T-cell (primary cell): ENCODE measurements at regions not wholly inside any gene's neighbourhood (a gene's known extent, or its start where the extent isn't known, plus 50 kb on each side); places are given as distances from the start of the nearest gene placed in this dataset.

Experiments
- ATAC-seq, 4 experiments: fragments of 200-7000 bp in 3 of 4; fragments of 150-1000 bp in 1 of 4; cut with Tn5 transposase; replicated peaks in 1 of 4; 1 replicate in 3 of 4; 2 replicates in 1 of 4; pipeline ENCODE4 v1.10.0; 2021; ENCODE audit warnings: moderate library complexity in 3 of 4, mild to moderate bottlenecking in 2 of 4, moderate number of reproducible peaks in 1 of 4
- CTCF ChIA-PET, 2 donors: fragments of 300-600 bp; sonication (Branson Sonifier 250); formaldehyde crosslinking; loops; one replicate each; lab custom pipeline; 2022; ENCODE audit warnings: antibody characterized with exemption in 2 of 2; lab: Charles Lee
- POLR2A ChIA-PET, 2 donors: fragments of 300-600 bp; sonication (Branson Sonifier 250); formaldehyde crosslinking; loops; one replicate each; lab custom pipeline; 2022; ENCODE audit warnings: antibody characterized with exemption in 2 of 2; lab: Charles Lee
- DNase-seq, 35 experiments: peaks; one replicate each; pipeline versions ENCODE4 v3.0.0 to v3.0.0-alpha.2; 2013 to 2023
- H3K27ac ChIP-seq: one replicate; pipeline ENCODE4 v1.5.1; 2013; ENCODE audit warnings: low read length
- H3K27me3 ChIP-seq, 2 experiments: replicated peaks in 1 of 2; 1 replicate in 1 of 2; 2 replicates in 1 of 2; pipeline versions ENCODE4 v1.6.1 to v1.7.0; 2013; ENCODE audit warnings: low read length in 1 of 2, mixed read lengths in 1 of 2; ENCODE audit not compliant: control insufficient read depth in 2 of 2, insufficient read depth in 2 of 2; ENCODE audit errors: extremely low read depth in 1 of 2
- H3K36me3 ChIP-seq, 2 donors: 1 replicate in 1 of 2; 2 replicates in 1 of 2; pipeline versions ENCODE4 v1.6.1 to v1.7.0; 2013; ENCODE audit warnings: low read length in 1 of 2; ENCODE audit not compliant: control insufficient read depth in 2 of 2, insufficient read depth in 1 of 2; ENCODE audit errors: extremely low read depth in 1 of 2
- H3K4me1 ChIP-seq, 2 experiments: 1 replicate in 1 of 2; 2 replicates in 1 of 2; pipeline versions ENCODE4 v1.6.1 to v1.7.0; 2013; ENCODE audit warnings: low read length in 2 of 2, mixed read lengths in 1 of 2; ENCODE audit not compliant: insufficient read depth in 2 of 2, control insufficient read depth in 1 of 2; ENCODE audit errors: extremely low read depth in 1 of 2
- H3K4me3 ChIP-seq, 2 donors: 1 replicate in 1 of 2; 2 replicates in 1 of 2; pipeline versions ENCODE4 v1.5.1 to v1.7.0; 2013; ENCODE audit warnings: mild to moderate bottlenecking in 2 of 2, low read length in 1 of 2, moderate library complexity in 1 of 2; ENCODE audit not compliant: control insufficient read depth in 1 of 2; ENCODE audit errors: extremely low read depth in 1 of 2
- H3K9me3 ChIP-seq: 2 replicates; pipeline ENCODE4 v1.7.0; 2013
- H3K27ac Mint-ChIP-seq, 2 donors: one replicate each; pipeline ENCODE4 v1.8.0; 2020 to 2021; ENCODE audit warnings: mild to moderate bottlenecking in 2 of 2, mixed read lengths in 2 of 2
- H3K27me3 Mint-ChIP-seq, 2 donors: one replicate each; pipeline ENCODE4 v1.8.0; 2021 to 2022; ENCODE audit warnings: mixed read lengths in 2 of 2
- H3K36me3 Mint-ChIP-seq: one replicate; pipeline ENCODE4 v1.8.0; 2021; ENCODE audit warnings: mixed read lengths
- H3K4me1 Mint-ChIP-seq, 3 donors: one replicate each; pipeline ENCODE4 v1.8.0; 2020 to 2022; ENCODE audit warnings: mixed read lengths in 3 of 3, mild to moderate bottlenecking in 1 of 3
- H3K4me3 Mint-ChIP-seq, 3 donors: one replicate each; pipeline ENCODE4 v1.8.0; 2020 to 2022; ENCODE audit warnings: mild to moderate bottlenecking in 3 of 3, mixed read lengths in 3 of 3, moderate library complexity in 3 of 3
- H3K9me3 Mint-ChIP-seq, 3 donors: one replicate each; pipeline ENCODE4 v1.8.0; 2020 to 2022; ENCODE audit warnings: mixed read lengths in 3 of 3
- WGBS: methylation state at CpG from one replicate; pipeline ENCODE4 v1.1.5; 2013; ENCODE audit warnings: missing lambda C conversion rate; ENCODE audit not compliant: insufficient coverage; 5-methylcytosine and 5-hydroxymethylcytosine counted together

GRCh38 chr5:68528821-68529273 lies 313.3 kb downstream of the PIK3R1 start:
- DNase-seq (no peak), ATAC-seq (no peak)
- Mint-ChIP-seq H3K9me3 (peaks cover 0 to 8% (median 3%) of the 10 kb centered on the region in 3 donors), H3K4me3 (no peak overlapping the region), H3K4me1 (no peaks in the 10 kb centered on the region), H3K27ac (no peak overlapping the region), H3K36me3 (no peaks in the 10 kb centered on the region), H3K27me3 (peaks cover 13 to 14% of the 10 kb centered on the region in 2 donors)
- no peak overlapping the region for H3K27ac ChIP-seq
- H3K4me3 ChIP-seq, result no peak overlapping the region
- H3K9me3 ChIP-seq, result no peaks in the 10 kb centered on the region
- POLR2A ChIA-PET, result no interaction called here
- no CpG with 5 or more reads among the region's 3 CpGs for WGBS
- CTCF ChIA-PET, result no interaction called here
- H3K4me1 ChIP-seq, result no peaks in the 10 kb centered on the region
- H3K36me3 ChIP-seq, result no peaks in the 10 kb centered on the region
- no peaks in the 10 kb centered on the region for H3K27me3 ChIP-seq

- no peak overlapping the region for H3K27ac ChIP-seq
- Mint-ChIP-seq H3K27ac (no peak overlapping the region), H3K4me3 (no peak overlapping the region), H3K4me1 (no peaks in the 10 kb centered on the region), H3K36me3 (no peaks in the 10 kb centered on the region), H3K9me3 (peaks cover 0 to 8% (median 3%) of the 10 kb centered on the region in 3 donors), H3K27me3 (peaks cover 14 to 17% of the 10 kb centered on the region in 2 donors)
- H3K9me3 ChIP-seq, result no peaks in the 10 kb centered on the region
- 77% methylated on average over 3 of the region's 3 CpGs for WGBS
- no peak for ATAC-seq
- no peak overlapping the region for H3K4me3 ChIP-seq
- H3K27me3 ChIP-seq, result peaks cover 0 to 5% of the 10 kb centered on the region in 2 experiments
- CTCF ChIA-PET, result no interaction called here
- POLR2A ChIA-PET, result no interaction called here
- H3K36me3 ChIP-seq, result no peaks in the 10 kb centered on the region
- no peaks in the 10 kb centered on the region for H3K4me1 ChIP-seq
- DNase-seq, result no peak
Measured at GRCh38 chr5:68529581-68529980, 314.0 kb downstream of the PIK3R1 start.

GRCh38 chr5:68531970-68532369 lies 316.4 kb downstream of the PIK3R1 start:
- no peak overlapping the region for H3K27ac Mint-ChIP-seq
- ChIA-PET POLR2A (no interaction called here), CTCF (no interaction called here)
- Histone ChIP-seq H3K4me3 (no peak overlapping the region), H3K27ac (no peak overlapping the region), H3K4me1 (no peaks in the 10 kb centered on the region), H3K9me3 (no peaks in the 10 kb centered on the region), H3K27me3 (peaks cover 0 to 6% of the 10 kb centered on the region in 2 experiments), H3K36me3 (no peaks in the 10 kb centered on the region)
- peaks cover 0 to 8% (median 3%) of the 10 kb centered on the region in 3 donors for H3K9me3 Mint-ChIP-seq
- H3K36me3 Mint-ChIP-seq, result no peaks in the 10 kb centered on the region
- ATAC-seq, result no peak
- WGBS, result 100% methylated on average over 2 of the region's 4 CpGs
- no peaks in the 10 kb centered on the region for H3K4me1 Mint-ChIP-seq
- H3K27me3 Mint-ChIP-seq, result peaks cover 26 to 31% of the 10 kb centered on the region in 2 donors
- no peak overlapping the region for H3K4me3 Mint-ChIP-seq
- no peak for DNase-seq

- Mint-ChIP-seq H3K4me1 (no peaks in the 10 kb centered on the region), H3K4me3 (no peak overlapping the region), H3K27ac (no peak overlapping the region), H3K9me3 (peaks cover 0 to 2% (median 1%) of the 10 kb centered on the region in 3 donors), H3K36me3 (no peaks in the 10 kb centered on the region), H3K27me3 (peaks cover 26 to 31% of the 10 kb centered on the region in 2 donors)
- POLR2A ChIA-PET, result no interaction called here
- H3K36me3 ChIP-seq, result no peaks in the 10 kb centered on the region
- H3K4me3 ChIP-seq, result no peak overlapping the region
- H3K27ac ChIP-seq, result no peak overlapping the region
- DNase-seq (no peak), ATAC-seq (no peak)
- 40% methylated on average over 2 of the region's 2 CpGs for WGBS
- H3K27me3 ChIP-seq, result peaks cover 0 to 6% of the 10 kb centered on the region in 2 experiments
- CTCF ChIA-PET, result no interaction called here
- H3K4me1 ChIP-seq, result no peaks in the 10 kb centered on the region
- no peaks in the 10 kb centered on the region for H3K9me3 ChIP-seq
Measured at GRCh38 chr5:68533051-68533450, 317.5 kb downstream of the PIK3R1 start.

- Mint-ChIP-seq H3K4me1 (no peaks in the 10 kb centered on the region), H3K9me3 (no peaks in the 10 kb centered on the region), H3K36me3 (no peaks in the 10 kb centered on the region), H3K27me3 (peaks cover 26 to 35% of the 10 kb centered on the region in 2 donors), H3K4me3 (no peak overlapping the region), H3K27ac (no peak overlapping the region)
- Histone ChIP-seq H3K27me3 (peaks cover 0 to 9% of the 10 kb centered on the region in 2 experiments), H3K4me3 (no peak overlapping the region), H3K4me1 (no peaks in the 10 kb centered on the region), H3K27ac (no peak overlapping the region), H3K9me3 (no peaks in the 10 kb centered on the region), H3K36me3 (no peaks in the 10 kb centered on the region)
- WGBS, result no CpG with 5 or more reads among the region's 5 CpGs
- ChIA-PET CTCF (no interaction called here), POLR2A (no interaction called here)
- DNase-seq (no peak), ATAC-seq (no peak)
Measured at GRCh38 chr5:68533571-68534084, 318.1 kb downstream of the PIK3R1 start.

GRCh38 chr5:68534131-68534940 lies 318.8 kb downstream of the PIK3R1 start:
- H3K9me3 ChIP-seq, result no peaks in the 10 kb centered on the region
- ATAC-seq (no peak), DNase-seq (no peak)
- Mint-ChIP-seq H3K27ac (no peak overlapping the region), H3K27me3 (peaks cover 32 to 41% of the 10 kb centered on the region in 2 donors), H3K36me3 (no peaks in the 10 kb centered on the region), H3K4me1 (no peaks in the 10 kb centered on the region), H3K4me3 (no peak overlapping the region), H3K9me3 (no peaks in the 10 kb centered on the region)
- no peaks in the 10 kb centered on the region for H3K4me1 ChIP-seq
- H3K36me3 ChIP-seq, result no peaks in the 10 kb centered on the region
- CTCF ChIA-PET, result interaction anchor here in 1 of 2 donors (0.7 kb wide), 1 partner anchor 1935 kb away, joined by 5 read pairs; no protein-coding TSS in a partner anchor
- peaks cover 0 to 13% of the 10 kb centered on the region in 2 experiments for H3K27me3 ChIP-seq
- no peak overlapping the region for H3K27ac ChIP-seq
- 92% methylated on average over 6 of the region's 12 CpGs for WGBS
- H3K4me3 ChIP-seq, result no peak overlapping the region
- POLR2A ChIA-PET, result no interaction called here
